Upper lobe of right lung (tissue), 1 donor: ENCODE measurements at regions not wholly inside any gene's neighbourhood (a gene's known extent, or its start where the extent isn't known, plus 50 kb on each side); places are given as distances from the start of the nearest gene placed in this dataset.

Experiments used
- ATAC-seq: fragments of 200-7000 bp; cut with Tn5 transposase; one replicate; pipeline ENCODE4 v1.9.1; 2020; ENCODE audit warnings: mild to moderate bottlenecking, moderate library complexity
- DNase-seq: peaks from one replicate; pipeline ENCODE4 v3.0.0-alpha.2; 2020
- H3K27ac ChIP-seq: fragments of 200-600 bp; one replicate; pipeline ENCODE4 v1.8.0; 2022
- H3K27me3 ChIP-seq: fragments of 200-600 bp; one replicate; pipeline ENCODE4 v1.8.0; 2022; ENCODE audit warnings: mild to moderate bottlenecking
- H3K36me3 ChIP-seq: fragments of 200-600 bp; one replicate; pipeline ENCODE4 v1.8.0; 2022
- H3K4me1 ChIP-seq: fragments of 200-600 bp; one replicate; pipeline ENCODE4 v1.8.0; 2022
- H3K4me3 ChIP-seq: fragments of 200-600 bp; one replicate; pipeline ENCODE4 v1.8.0; 2022; ENCODE audit warnings: mild to moderate bottlenecking
- H3K9me3 ChIP-seq: fragments of 200-600 bp; one replicate; pipeline ENCODE4 v1.8.0; 2022
- CTCF ChIP-seq: fragments of 200-600 bp; IDR thresholded peaks from one replicate; pipeline ENCODE4 v1.8.0; 2022; ENCODE audit warnings: antibody characterized with exemption
- intact Hi-C: fragments of 100-400 bp; cut with DNase I; formaldehyde crosslinking; loops from one replicate; pipeline ENCODE4 v1.11.0; 2022
- donor health status: DM: no; HTN: yes; CAD: no; lungs with severe emphysema.

GRCh38 chr13:21948769-21949474, 278.0 kb downstream of the FGF9 start:
- no peak overlapping the region for H3K4me3 ChIP-seq
- no peaks in the 10 kb centered on the region for H3K36me3 ChIP-seq
- no peak overlapping the region for H3K27ac ChIP-seq
- DNase-seq (no peak), ATAC-seq (no peak)
- peaks cover 5% of the 10 kb centered on the region for H3K9me3 ChIP-seq
- no peaks in the 10 kb centered on the region for H3K4me1 ChIP-seq
- H3K27me3 ChIP-seq, result no peaks in the 10 kb centered on the region
- intact Hi-C loops, result no loop called here
- TF ChIP-seq CTCF, result no peak

GRCh38 chr13:21949818-21950429, 279.1 kb downstream of the FGF9 start:
- no peaks in the 10 kb centered on the region for H3K36me3 ChIP-seq
- intact Hi-C loops, result no loop called here
- no peak overlapping the region for H3K4me3 ChIP-seq
- no peak for DNase-seq
- no peaks in the 10 kb centered on the region for H3K27me3 ChIP-seq
- no peaks in the 10 kb centered on the region for H3K4me1 ChIP-seq
- no peak for TF ChIP-seq CTCF
- H3K27ac ChIP-seq, result no peak overlapping the region
- no peak for ATAC-seq
- peaks cover 5% of the 10 kb centered on the region for H3K9me3 ChIP-seq

- no peak for TF ChIP-seq CTCF
- H3K4me1 ChIP-seq, result no peaks in the 10 kb centered on the region
- no peak overlapping the region for H3K27ac ChIP-seq
- ATAC-seq (no peak), DNase-seq (no peak)
- H3K9me3 ChIP-seq, result no peaks in the 10 kb centered on the region
- H3K4me3 ChIP-seq, result no peak overlapping the region
- H3K36me3 ChIP-seq, result no peaks in the 10 kb centered on the region
- H3K27me3 ChIP-seq, result no peaks in the 10 kb centered on the region
- intact Hi-C loops, result no loop called here
Measured at GRCh38 chr13:21956666-21957065, 285.8 kb downstream of the FGF9 start.

- Histone ChIP-seq H3K4me3 (no peak overlapping the region), H3K27ac (no peak overlapping the region), H3K4me1 (no peaks in the 10 kb centered on the region), H3K27me3 (no peaks in the 10 kb centered on the region), H3K9me3 (no peaks in the 10 kb centered on the region), H3K36me3 (no peaks in the 10 kb centered on the region)
- no peak for DNase-seq
- intact Hi-C loops, result no loop called here
- ATAC-seq, result no peak
- no peak for TF ChIP-seq CTCF
Measured at GRCh38 chr13:21957833-21958232, 287.0 kb downstream of the FGF9 start.

GRCh38 chr13:21960108-21960507, 289.2 kb downstream of the FGF9 start:
- no peaks in the 10 kb centered on the region for H3K9me3 ChIP-seq
- H3K36me3 ChIP-seq, result no peaks in the 10 kb centered on the region
- no peak overlapping the region for H3K27ac ChIP-seq
- intact Hi-C loops, result no loop called here
- no peak for ATAC-seq
- no peak for DNase-seq
- H3K4me3 ChIP-seq, result no peak overlapping the region
- no peaks in the 10 kb centered on the region for H3K4me1 ChIP-seq
- TF ChIP-seq CTCF, result no peak
- H3K27me3 ChIP-seq, result no peaks in the 10 kb centered on the region
